ENCODE measurements at regions not wholly inside any gene's neighbourhood (a gene's known extent, or its start where the extent isn't known, plus 50 kb on each side); places are given as distances from the start of the nearest gene placed in this dataset.

GRCh38 chr2:238565031-238565430, 138.3 kb downstream of the ASB1 start:
- no peak for DNase-seq (ENCODE audit: low read depth)
- TF ChIP-seq CTCF (conservative IDR thresholded peaks at IDR 0.05; ENCODE audit: control insufficient read depth, insufficient read depth, low read depth, low read length): no peak
- H3K4me3 ChIP-seq (ENCODE audit: control insufficient read depth, low read depth, low read length): no peak overlapping the region

GRCh38 chr2:238566001-238566645, 139.4 kb downstream of the ASB1 start:
- H3K4me3 ChIP-seq (ENCODE audit: control insufficient read depth, low read depth, low read length): no peak overlapping the region
- TF ChIP-seq CTCF (conservative IDR thresholded peaks at IDR 0.05; ENCODE audit: control insufficient read depth, insufficient read depth, low read depth, low read length): no peak
- no peak for DNase-seq (ENCODE audit: low read depth)

- DNase-seq (ENCODE audit: low read depth): no peak
- no peak for TF ChIP-seq CTCF (conservative IDR thresholded peaks at IDR 0.05; ENCODE audit: control insufficient read depth, insufficient read depth, low read depth, low read length)
- H3K4me3 ChIP-seq (ENCODE audit: control insufficient read depth, low read depth, low read length): no peak overlapping the region
Observed at GRCh38 chr2:238567067-238567855, 140.5 kb downstream of the ASB1 start.

- no peak overlapping the region for H3K4me3 ChIP-seq (ENCODE audit: control insufficient read depth, low read depth, low read length)
- no peak for TF ChIP-seq CTCF (conservative IDR thresholded peaks at IDR 0.05; ENCODE audit: control insufficient read depth, insufficient read depth, low read depth, low read length)
- no peak for DNase-seq (ENCODE audit: low read depth)
Observed at GRCh38 chr2:238567996-238568395, 141.3 kb downstream of the ASB1 start.

GRCh38 chr2:238568455-238569440, 142.0 kb downstream of the ASB1 start:
- DNase-seq (ENCODE audit: low read depth): no peak
- no peak for TF ChIP-seq CTCF (conservative IDR thresholded peaks at IDR 0.05; ENCODE audit: control insufficient read depth, insufficient read depth, low read depth, low read length)
- no peak overlapping the region for H3K4me3 ChIP-seq (ENCODE audit: control insufficient read depth, low read depth, low read length)

- H3K4me3 ChIP-seq (ENCODE audit: control insufficient read depth, low read depth, low read length): no peak overlapping the region
- no peak for DNase-seq (ENCODE audit: low read depth)
- no peak for TF ChIP-seq CTCF (conservative IDR thresholded peaks at IDR 0.05; ENCODE audit: control insufficient read depth, insufficient read depth, low read depth, low read length)
Observed at GRCh38 chr2:238569507-238570195, 142.9 kb downstream of the ASB1 start.
